A172 (cell line): ENCODE measurements at regions not wholly inside any gene's neighbourhood (a gene's known extent, or its start where the extent isn't known, plus 50 kb on each side); places are given as distances from the start of the nearest gene placed in this dataset.
A peak's percentile ranks its signal among the peaks of the same experiment; 100 is the strongest.
"Not testable (repeated sequence)": the region's sequence is repeated elsewhere in the genome, so short reads cannot be mapped to it uniquely, and the experiment has no call there.

Experiments used
- DNase-seq: peaks from one replicate; pipeline ENCODE4 v3.0.0-alpha.2; 2015; ENCODE audit warnings: low spot score

GRCh38 chr6:168939041-168939440 is 314.6 kb downstream of the THBS2 start:
- DNase-seq = no peak

GRCh38 chr6:168938546-168938945 is 315.1 kb downstream of the THBS2 start:
- no peak for DNase-seq

- peak; percentile 57 for DNase-seq
Observed at GRCh38 chr6:168937054-168937453, 316.6 kb downstream of the THBS2 start.

- DNase-seq = no peak
Observed at GRCh38 chr6:168935628-168936010, 318.0 kb downstream of the THBS2 start.

GRCh38 chr6:168934660-168935627 is 318.7 kb downstream of the THBS2 start:
- DNase-seq = no peak

- not testable (repeated sequence) for DNase-seq
Observed at GRCh38 chr6:168932171-168932570, 321.5 kb downstream of the THBS2 start.

- DNase-seq = not testable (repeated sequence)
Observed at GRCh38 chr6:168931072-168931471, 322.6 kb downstream of the THBS2 start.

- no peak for DNase-seq
Observed at GRCh38 chr6:168929871-168930450, 323.7 kb downstream of the THBS2 start.

- DNase-seq = no peak
Observed at GRCh38 chr6:168928012-168928411, 325.6 kb downstream of the THBS2 start.

GRCh38 chr6:168927026-168927425 is 326.6 kb downstream of the THBS2 start:
- DNase-seq = no peak

- DNase-seq = no peak
Observed at GRCh38 chr6:168926306-168926705, 327.3 kb downstream of the THBS2 start.

GRCh38 chr6:168925671-168926070 is 328.0 kb downstream of the THBS2 start:
- DNase-seq = no peak

GRCh38 chr6:168923171-168923570 is 330.5 kb downstream of the THBS2 start:
- no peak for DNase-seq

- no peak for DNase-seq
Observed at GRCh38 chr6:168922436-168922835, 331.2 kb downstream of the THBS2 start.

- no peak for DNase-seq
Observed at GRCh38 chr6:168920289-168920688, 333.4 kb downstream of the THBS2 start.

GRCh38 chr6:168919470-168920179 is 334.0 kb downstream of the THBS2 start:
- DNase-seq = no peak

- DNase-seq = no peak
Observed at GRCh38 chr6:168916576-168917211, 337.0 kb downstream of the THBS2 start.

- no peak for DNase-seq
Observed at GRCh38 chr6:168915855-168916254, 337.8 kb downstream of the THBS2 start.

GRCh38 chr6:168915242-168915641 is 338.4 kb downstream of the THBS2 start:
- no peak for DNase-seq

GRCh38 chr6:168913866-168914469 is 339.7 kb downstream of the THBS2 start:
- DNase-seq = no peak

GRCh38 chr6:168913231-168913865 is 340.3 kb downstream of the THBS2 start:
- DNase-seq = not testable (repeated sequence)
